AG04450 (cell line): ENCODE measurements at regions not wholly inside any gene's neighbourhood (a gene's known extent, or its start where the extent isn't known, plus 50 kb on each side); places are given as distances from the start of the nearest gene placed in this dataset.
A peak's percentile ranks its signal among the peaks of the same experiment; 100 is the strongest.

Source experiments
- CTCF ChIA-PET: fragments of 300-600, 350-600 bp; formaldehyde crosslinking; extraction: SDS; loops from one replicate; lab custom pipeline; 2022; ENCODE audit warnings: antibody characterized with exemption, inconsistent platforms; lab: Charles Lee
- POLR2A ChIA-PET: fragments of 350-600 bp; formaldehyde crosslinking; extraction: SDS; loops from one replicate; lab custom pipeline; 2021; ENCODE audit warnings: antibody characterized with exemption, inconsistent platforms; lab: Yijun Ruan, JAX
- DNase-seq: peaks from one replicate; pipeline ENCODE4 v3.0.0-alpha.2; 2011; ENCODE audit warnings: low read depth, low spot score
- H3K27ac ChIP-seq: one replicate; pipeline ENCODE4 v1.5.1; 2012; ENCODE audit warnings: low read depth, low read length, control low read depth
- H3K27me3 ChIP-seq: one replicate; pipeline ENCODE4 v1.6.0; 2012; ENCODE audit warnings: low read length; ENCODE audit not compliant: control insufficient read depth, insufficient read depth
- H3K4me3 ChIP-seq: 2 replicates; pipeline ENCODE4 v1.5.1; 2011; ENCODE audit warnings: mild to moderate bottlenecking, low read depth, low read length, control low read depth
- H3K9me3 ChIP-seq: 2 replicates; pipeline ENCODE4 v1.5.1; 2012; ENCODE audit warnings: low read length; ENCODE audit not compliant: control insufficient read depth, insufficient read depth
- CTCF ChIP-seq: IDR thresholded peaks from 2 replicates; pipeline ENCODE4 v1.5.1; 2011; ENCODE audit warnings: low read depth, low read length, control low read depth, inconsistent platforms

- no peak overlapping the region for H3K4me3 ChIP-seq
- no peak overlapping the region for H3K27ac ChIP-seq
- CTCF ChIA-PET = no interaction called here
- TF ChIP-seq CTCF = no peak
- POLR2A ChIA-PET = interaction anchor here (0.6 kb wide), 2 partner anchors 162 to 356 kb away, joined by 3 to 5 read pairs; no protein-coding TSS in a partner anchor
- no peaks in the 10 kb centered on the region for H3K9me3 ChIP-seq
- no peak for DNase-seq
- H3K27me3 ChIP-seq = peaks cover 9% of the 10 kb centered on the region
These were observed 167.8 kb downstream of the ETS2 start for GRCh38 chr21:38973552-38973951.

GRCh38 chr21:38972078-38972477 lies 166.3 kb downstream of the ETS2 start:
- ChIA-PET CTCF (no interaction called here), POLR2A (no interaction called here)
- no peak for TF ChIP-seq CTCF
- Histone ChIP-seq H3K27ac (no peak overlapping the region), H3K4me3 (no peak overlapping the region), H3K27me3 (peaks cover 9% of the 10 kb centered on the region), H3K9me3 (no peaks in the 10 kb centered on the region)
- DNase-seq = no peak

GRCh38 chr21:38970765-38971164 lies 165.0 kb downstream of the ETS2 start:
- H3K27ac ChIP-seq = no peak overlapping the region
- ChIA-PET POLR2A (no interaction called here), CTCF (no interaction called here)
- DNase-seq = no peak
- no peak for TF ChIP-seq CTCF
- peaks cover 4% of the 10 kb centered on the region; the same call in 1 of the 2 replicates for H3K9me3 ChIP-seq
- no peak overlapping the region for H3K4me3 ChIP-seq
- H3K27me3 ChIP-seq = peaks cover 9% of the 10 kb centered on the region

GRCh38 chr21:38968887-38969543 lies 163.3 kb downstream of the ETS2 start:
- TF ChIP-seq CTCF = no peak
- H3K27ac ChIP-seq = no peak overlapping the region
- no peak for DNase-seq
- H3K4me3 ChIP-seq = no peak overlapping the region
- H3K27me3 ChIP-seq = peaks cover 7% of the 10 kb centered on the region
- ChIA-PET POLR2A (interaction anchor here (0.6 kb wide), 1 partner anchor 260 kb away, joined by 3 read pairs; no protein-coding TSS in a partner anchor), CTCF (no interaction called here)
- peaks cover 4% of the 10 kb centered on the region; the same call in 1 of the 2 replicates for H3K9me3 ChIP-seq

- H3K4me3 ChIP-seq = no peak overlapping the region
- H3K9me3 ChIP-seq = peaks cover 19% of the 10 kb centered on the region
- ChIA-PET CTCF (interaction anchor here (0.7 to 1.0 kb wide), 2 partner anchors 9 to 623 kb away, joined by 3 to 8 read pairs; no protein-coding TSS in a partner anchor), POLR2A (interaction anchor here (0.6 kb wide), 2 partner anchors 16 to 40 kb away, joined by 4 read pairs; no protein-coding TSS in a partner anchor)
- TF ChIP-seq CTCF = no peak
- peaks cover 1% of the 10 kb centered on the region for H3K27me3 ChIP-seq
- no peak for DNase-seq
- peak overlapping the region; percentile 39 for H3K27ac ChIP-seq
These were observed 160.3 kb downstream of the ETS2 start for GRCh38 chr21:38965910-38966504.
